GM19023 (cell line): ENCODE measurements at regions not wholly inside any gene's neighbourhood (a gene's known extent, or its start where the extent isn't known, plus 50 kb on each side); places are given as distances from the start of the nearest gene placed in this dataset.
"Not testable (repeated sequence)": the region's sequence is repeated elsewhere in the genome, so short reads cannot be mapped to it uniquely, and the experiment has no call there.

ENCODE experiments used
- ATAC-seq: cut with Tn5 transposase; IDR thresholded peaks from one replicate; pipeline ENCODE4 v1.9.1; 2021; ENCODE audit warnings: mild to moderate bottlenecking, moderate library complexity; ENCODE audit not compliant: unreplicated experiment

- no peak for ATAC-seq
Measured at GRCh38 chr21:35583566-35584216, 476.6 kb downstream of the SETD4 start.

- ATAC-seq: no peak
Measured at GRCh38 chr21:35582731-35583130, 477.6 kb downstream of the SETD4 start.

- no peak for ATAC-seq
Measured at GRCh38 chr21:35581640-35582039, 478.7 kb downstream of the SETD4 start.

GRCh38 chr21:35579520-35580293 lies 480.6 kb downstream of the SETD4 start:
- ATAC-seq: no peak

- no peak for ATAC-seq
Measured at GRCh38 chr21:35578831-35579471, 481.4 kb downstream of the SETD4 start.

GRCh38 chr21:35578347-35578782 lies 482.0 kb downstream of the SETD4 start:
- ATAC-seq: no peak

GRCh38 chr21:35575280-35575915 lies 484.9 kb downstream of the SETD4 start:
- ATAC-seq: no peak

- ATAC-seq: no peak
Measured at GRCh38 chr21:35573472-35574374, 486.6 kb downstream of the SETD4 start.

GRCh38 chr21:35571910-35572309 lies 488.4 kb downstream of the SETD4 start:
- no peak for ATAC-seq

- ATAC-seq: no peak
Measured at GRCh38 chr21:35568643-35569042, 491.7 kb downstream of the SETD4 start.

GRCh38 chr21:35566874-35567273 lies 493.5 kb downstream of the SETD4 start:
- ATAC-seq: no peak

GRCh38 chr21:35565204-35565611 lies 495.1 kb downstream of the SETD4 start:
- ATAC-seq: no peak

- ATAC-seq: no peak
Measured at GRCh38 chr21:35563885-35564451, 496.4 kb downstream of the SETD4 start.

- ATAC-seq: no peak
Measured at GRCh38 chr21:35562876-35563275, 497.4 kb downstream of the SETD4 start.

GRCh38 chr21:35561116-35561515 lies 499.2 kb downstream of the SETD4 start:
- no peak for ATAC-seq

- no peak for ATAC-seq
Measured at GRCh38 chr21:35559829-35560225, 500.5 kb downstream of the SETD4 start.

- ATAC-seq: no peak
Measured at GRCh38 chr21:35559128-35559828, 501.0 kb downstream of the SETD4 start.

- ATAC-seq: no peak
Measured at GRCh38 chr21:35556536-35556935, 503.8 kb downstream of the SETD4 start.

- ATAC-seq: not testable (repeated sequence)
Measured at GRCh38 chr21:35552483-35552882, 503.4 kb upstream of the RUNX1 start.
